ENCODE measurements at regions not wholly inside any gene's neighbourhood (a gene's known extent, or its start where the extent isn't known, plus 50 kb on each side); places are given as distances from the start of the nearest gene placed in this dataset.

GRCh38 chr20:22795433-22795832 is 211.1 kb upstream of the FOXA2 start:
- no peak for DNase-seq

GRCh38 chr20:22795871-22796270 is 211.5 kb upstream of the FOXA2 start:
- no peak for DNase-seq

GRCh38 chr20:22796469-22797077 is 212.2 kb upstream of the FOXA2 start:
- DNase-seq: no peak

GRCh38 chr20:22797103-22797502 is 212.7 kb upstream of the FOXA2 start:
- no peak for DNase-seq

- DNase-seq: no peak
These were observed 215.3 kb upstream of the FOXA2 start for GRCh38 chr20:22799687-22800086.

- no peak for DNase-seq
These were observed 215.8 kb upstream of the FOXA2 start for GRCh38 chr20:22800129-22800528.

- no peak for DNase-seq
These were observed 217.2 kb upstream of the FOXA2 start for GRCh38 chr20:22801528-22801927.

GRCh38 chr20:22802296-22802695 is 217.9 kb upstream of the FOXA2 start:
- no peak for DNase-seq

GRCh38 chr20:22805219-22805618 is 220.8 kb upstream of the FOXA2 start:
- DNase-seq: no peak

GRCh38 chr20:22805996-22806395 is 221.6 kb upstream of the FOXA2 start:
- no peak for DNase-seq

- DNase-seq: no peak
These were observed 222.7 kb upstream of the FOXA2 start for GRCh38 chr20:22807045-22807444.

- DNase-seq: no peak
These were observed 223.4 kb upstream of the FOXA2 start for GRCh38 chr20:22807646-22808244.

- no peak for DNase-seq
These were observed 224.3 kb upstream of the FOXA2 start for GRCh38 chr20:22808628-22809027.

- no peak for DNase-seq
These were observed 225.1 kb upstream of the SSTR4 start for GRCh38 chr20:22810030-22810429.

GRCh38 chr20:22810626-22811569 is 224.2 kb upstream of the SSTR4 start:
- DNase-seq: no peak

GRCh38 chr20:22814471-22815205 is 220.5 kb upstream of the SSTR4 start:
- no peak for DNase-seq

GRCh38 chr20:22815206-22815551 is 219.9 kb upstream of the SSTR4 start:
- no peak for DNase-seq

GRCh38 chr20:22815603-22816315 is 219.4 kb upstream of the SSTR4 start:
- DNase-seq: no peak

GRCh38 chr20:22818636-22819035 is 216.5 kb upstream of the SSTR4 start:
- DNase-seq: no peak

GRCh38 chr20:22819112-22819511 is 216.0 kb upstream of the SSTR4 start:
- no peak for DNase-seq

GRCh38 chr20:22819784-22820183 is 215.3 kb upstream of the SSTR4 start:
- no peak for DNase-seq

- no peak for DNase-seq
These were observed 213.9 kb upstream of the SSTR4 start for GRCh38 chr20:22821081-22821727.
